22Rv1 (cell line): ENCODE measurements at regions not wholly inside any gene's neighbourhood (a gene's known extent, or its start where the extent isn't known, plus 50 kb on each side); places are given as distances from the start of the nearest gene placed in this dataset.

Experiments used
- CTCF ChIP-seq: fragments of 450-650 bp; IDR thresholded peaks from 2 replicates; pipeline ENCODE4 v1.5.1; 2017; ENCODE audit warnings: mild to moderate bottlenecking
- ZFX ChIP-seq: fragments of 450-650 bp; IDR thresholded peaks from 2 replicates; pipeline ENCODE4 v1.6.1; 2017; ENCODE audit warnings: antibody characterized with exemption, borderline replicate concordance

DNA sequence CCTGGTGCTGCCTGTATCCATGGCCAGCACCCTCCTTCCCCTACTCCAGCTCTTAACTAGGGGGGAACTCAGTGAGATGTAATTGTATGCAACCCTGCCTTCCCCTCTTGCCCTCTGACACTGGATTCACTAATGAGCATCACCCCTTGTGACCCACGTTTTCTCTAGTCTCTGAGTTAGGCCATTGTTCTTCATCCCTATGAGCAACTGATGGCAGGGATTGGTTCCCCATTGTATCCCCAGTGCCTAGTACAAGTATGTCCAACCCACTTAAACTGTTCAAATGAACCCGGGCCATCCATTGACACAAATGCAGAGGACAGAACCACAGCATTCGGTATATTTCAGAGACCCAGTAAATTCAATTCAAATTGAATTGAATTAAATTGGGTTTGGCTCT lies 77.6 kb upstream of the ASTN2 start:
- TF ChIP-seq CTCF (no peak), ZFX (no peak)
